ENCODE measurements at regions not wholly inside any gene's neighbourhood (a gene's known extent, or its start where the extent isn't known, plus 50 kb on each side); places are given as distances from the start of the nearest gene placed in this dataset.
A peak's percentile ranks its signal among the peaks of the same experiment; 100 is the strongest.

DNA sequence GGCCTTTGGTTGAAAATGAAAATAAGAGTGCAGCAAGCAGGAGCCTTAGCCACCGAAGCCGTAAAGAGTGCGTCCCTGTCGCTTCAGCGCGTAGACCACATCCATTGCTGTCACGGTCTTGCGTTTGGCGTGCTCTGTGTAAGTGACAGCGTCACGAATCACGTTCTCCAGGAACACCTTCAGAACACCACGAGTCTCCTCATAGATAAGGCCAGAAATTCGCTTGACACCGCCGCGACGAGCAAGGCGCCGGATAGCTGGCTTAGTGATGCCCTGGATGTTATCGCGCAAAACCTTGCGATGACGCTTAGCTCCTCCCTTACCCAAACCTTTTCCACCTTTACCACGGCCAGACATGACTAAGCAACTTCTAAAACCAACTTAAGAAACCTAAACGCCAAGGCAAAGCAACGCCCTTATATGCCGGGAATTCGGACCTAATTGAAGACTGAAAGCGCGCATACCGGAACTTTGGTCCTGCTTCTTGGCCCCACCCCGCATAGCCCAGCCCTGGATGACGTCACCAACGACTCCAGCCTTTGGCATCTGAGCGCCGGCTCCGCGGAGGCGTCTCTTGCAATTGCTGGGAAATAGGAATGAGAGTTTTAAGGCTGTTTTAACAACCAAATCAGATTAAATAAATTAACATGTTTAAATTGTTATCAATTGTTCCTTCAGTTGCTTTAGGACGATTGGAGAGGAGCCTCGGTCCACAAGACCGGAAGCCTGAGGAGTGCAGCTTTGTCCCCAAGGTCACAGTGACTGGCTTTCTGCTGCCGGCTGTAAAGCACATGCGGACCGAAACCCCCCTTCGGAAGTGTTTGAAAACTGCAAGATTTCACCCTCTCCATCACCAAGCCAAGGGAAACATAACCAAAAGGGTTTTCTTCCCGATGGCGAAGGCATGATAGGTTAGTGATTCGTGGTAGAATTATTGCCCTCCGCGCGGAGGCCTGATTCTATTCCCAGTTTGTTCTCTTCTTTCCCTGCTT is 79.6 kb upstream of the BTN3A2 start:
- no peaks in the 10 kb centered on the region for H3K27me3 Mint-ChIP-seq
- peak; percentile 91 for ATAC-seq
- peaks cover 33% of the 10 kb centered on the region for H3K4me1 Mint-ChIP-seq
- H3K27ac Mint-ChIP-seq, result peak overlapping the region; percentile 94 to 100
- DNase-seq, result peak; percentile 95 to 97
- peaks cover 0 to 14% of the 10 kb centered on the region in 2 donors for H3K9me3 Mint-ChIP-seq
- peak overlapping the region; percentile 82 to 91 for H3K4me3 Mint-ChIP-seq

- DNase-seq (peak; percentile 74 to 81), ATAC-seq (no peak)
- H3K4me1 Mint-ChIP-seq, result peaks cover 25% of the 10 kb centered on the region
- H3K27ac Mint-ChIP-seq, result peak overlapping the region; percentile 94 to 100
- peak overlapping the region; percentile 82 to 91 for H3K4me3 Mint-ChIP-seq
- H3K27me3 Mint-ChIP-seq, result no peaks in the 10 kb centered on the region
- peaks cover 0 to 14% of the 10 kb centered on the region in 2 donors for H3K9me3 Mint-ChIP-seq
These were observed 78.7 kb upstream of the BTN3A2 start for GRCh38 chr6:26286168-26286877.

GRCh38 chr6:26288155-26288554 is 76.8 kb upstream of the BTN3A2 start:
- Mint-ChIP-seq H3K27me3 (no peaks in the 10 kb centered on the region), H3K9me3 (peaks cover 0 to 14% of the 10 kb centered on the region in 2 donors), H3K4me3 (no peak overlapping the region), H3K4me1 (peaks cover 27% of the 10 kb centered on the region), H3K27ac (no peak overlapping the region)
- no peak for ATAC-seq
- no peak for DNase-seq

DNA sequence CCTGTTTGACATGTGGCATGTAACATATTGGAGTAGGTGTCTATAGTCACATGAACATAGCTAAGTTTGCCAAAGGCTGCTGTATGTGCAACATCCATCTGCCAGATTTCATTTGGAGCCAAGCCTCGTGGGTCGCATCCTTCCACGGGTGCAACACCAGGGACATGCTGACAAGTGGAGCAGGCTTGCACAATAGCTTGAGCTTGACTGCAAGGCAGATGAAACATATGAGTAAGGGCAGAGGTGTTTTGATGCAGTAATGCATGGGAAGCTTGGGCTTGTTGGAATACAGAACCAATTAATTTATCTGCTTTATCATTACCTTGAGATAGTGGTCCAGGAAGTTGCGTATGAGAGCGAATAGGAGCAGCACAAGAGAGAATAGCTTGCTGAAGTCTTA is 74.1 kb upstream of the BTN3A2 start:
- no peaks in the 10 kb centered on the region for H3K27me3 Mint-ChIP-seq
- no peak overlapping the region for H3K4me3 Mint-ChIP-seq
- no peak for DNase-seq
- peaks cover 26% of the 10 kb centered on the region for H3K4me1 Mint-ChIP-seq
- H3K27ac Mint-ChIP-seq, result no peak overlapping the region
- ATAC-seq, result no peak
- peaks cover 0 to 14% of the 10 kb centered on the region in 2 donors for H3K9me3 Mint-ChIP-seq

- H3K9me3 Mint-ChIP-seq, result peaks cover 0 to 7% of the 10 kb centered on the region in 2 donors
- no peak overlapping the region for H3K4me3 Mint-ChIP-seq
- DNase-seq (no peak), ATAC-seq (no peak)
- no peaks in the 10 kb centered on the region for H3K27me3 Mint-ChIP-seq
- peaks cover 31% of the 10 kb centered on the region for H3K4me1 Mint-ChIP-seq
- H3K27ac Mint-ChIP-seq, result no peak overlapping the region
These were observed 72.3 kb upstream of the BTN3A2 start for GRCh38 chr6:26292709-26293108.

DNA sequence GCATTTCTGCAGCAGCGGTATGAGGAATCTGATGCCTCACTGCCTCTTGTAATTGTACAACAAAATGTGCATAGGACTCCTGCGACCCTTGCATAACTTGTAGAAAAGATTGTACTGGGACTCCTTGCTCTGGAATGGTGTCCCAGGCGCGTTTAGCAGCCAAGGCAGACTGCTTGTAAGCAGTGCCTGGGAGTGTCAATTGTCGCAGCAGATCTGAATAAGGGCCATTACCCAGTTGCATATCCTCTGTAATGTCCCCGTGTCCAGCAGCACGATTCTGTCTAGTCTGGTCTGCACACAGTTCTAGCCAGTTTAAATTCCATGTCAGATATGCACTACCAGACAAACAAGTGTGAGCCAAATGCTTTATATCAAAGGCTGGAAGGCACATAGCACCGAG is 70.7 kb upstream of the BTN3A2 start:
- H3K4me3 Mint-ChIP-seq, result no peak overlapping the region
- H3K27ac Mint-ChIP-seq, result no peak overlapping the region
- H3K9me3 Mint-ChIP-seq, result no peaks in the 10 kb centered on the region
- no peak for ATAC-seq
- DNase-seq, result no peak
- peaks cover 31% of the 10 kb centered on the region for H3K4me1 Mint-ChIP-seq
- H3K27me3 Mint-ChIP-seq, result no peaks in the 10 kb centered on the region

- ATAC-seq (peak; percentile 45), DNase-seq (no peak)
- Mint-ChIP-seq H3K27me3 (no peaks in the 10 kb centered on the region), H3K4me3 (peak overlapping the region; percentile 5 to 35), H3K27ac (peak overlapping the region in 1 of 2 donors; percentile 55), H3K9me3 (no peaks in the 10 kb centered on the region), H3K4me1 (peaks cover 43% of the 10 kb centered on the region)
These were observed 69.1 kb upstream of the BTN3A2 start for GRCh38 chr6:26295691-26296555.

- no peaks in the 10 kb centered on the region for H3K9me3 Mint-ChIP-seq
- H3K4me1 Mint-ChIP-seq, result peaks cover 49% of the 10 kb centered on the region
- ATAC-seq, result no peak
- no peaks in the 10 kb centered on the region for H3K27me3 Mint-ChIP-seq
- DNase-seq, result no peak
- no peak overlapping the region for H3K27ac Mint-ChIP-seq
- H3K4me3 Mint-ChIP-seq, result no peak overlapping the region
These were observed 68.5 kb upstream of the BTN3A2 start for GRCh38 chr6:26296556-26296856.

- Mint-ChIP-seq H3K27me3 (no peaks in the 10 kb centered on the region), H3K4me1 (peaks cover 53% of the 10 kb centered on the region), H3K9me3 (no peaks in the 10 kb centered on the region), H3K27ac (no peak overlapping the region), H3K4me3 (no peak overlapping the region)
- ATAC-seq, result no peak
- no peak for DNase-seq
These were observed 67.9 kb upstream of the BTN3A2 start for GRCh38 chr6:26296857-26297648.

DNA sequence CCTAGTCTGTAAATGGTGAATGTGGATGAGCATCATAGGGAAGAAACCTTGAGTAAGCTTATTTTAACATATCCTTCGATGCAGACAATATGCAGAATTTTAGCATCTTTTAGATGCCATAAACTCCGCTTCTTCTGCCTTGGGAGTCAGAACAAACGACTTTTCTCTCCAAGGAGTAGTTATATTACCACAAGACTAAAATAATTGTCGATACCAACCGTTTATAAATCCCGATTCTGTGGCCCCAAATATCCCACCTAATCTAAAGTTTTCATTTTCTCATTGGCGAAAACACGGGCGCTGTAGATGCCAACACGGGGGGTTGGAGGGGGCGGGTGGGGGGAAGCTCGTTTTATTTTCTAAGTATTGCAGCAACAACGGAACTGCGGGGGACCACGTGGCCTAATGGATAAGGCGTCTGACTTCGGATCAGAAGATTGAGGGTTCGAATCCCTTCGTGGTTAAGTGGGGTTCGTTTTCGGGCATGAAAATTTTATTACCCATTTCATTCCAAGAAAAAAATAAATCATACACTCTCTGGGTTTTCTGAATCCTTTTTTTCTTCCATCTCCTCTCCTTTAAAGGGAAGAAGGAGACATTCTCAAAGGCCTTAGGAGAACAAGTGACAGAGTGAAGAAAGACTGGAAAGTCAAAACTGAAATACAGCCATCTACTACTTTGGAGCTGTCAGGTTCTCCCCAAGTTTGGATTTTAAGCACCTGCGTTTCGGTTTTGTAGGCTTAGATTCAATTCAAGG is 65.5 kb upstream of the BTN3A2 start:
- Mint-ChIP-seq H3K9me3 (no peaks in the 10 kb centered on the region), H3K27ac (peak overlapping the region in 1 of 2 donors; percentile 42), H3K27me3 (no peaks in the 10 kb centered on the region), H3K4me1 (peaks cover 63% of the 10 kb centered on the region), H3K4me3 (no peak overlapping the region)
- peak in 1 of 2 donors; percentile 23 for DNase-seq
- ATAC-seq, result no peak

- no peaks in the 10 kb centered on the region for H3K9me3 Mint-ChIP-seq
- H3K27ac Mint-ChIP-seq, result no peak overlapping the region
- ATAC-seq, result no peak
- no peak for DNase-seq
- H3K4me1 Mint-ChIP-seq, result peaks cover 68% of the 10 kb centered on the region
- no peak overlapping the region for H3K4me3 Mint-ChIP-seq
- no peaks in the 10 kb centered on the region for H3K27me3 Mint-ChIP-seq
These were observed 65.0 kb upstream of the BTN3A2 start for GRCh38 chr6:26300043-26300331.

DNA sequence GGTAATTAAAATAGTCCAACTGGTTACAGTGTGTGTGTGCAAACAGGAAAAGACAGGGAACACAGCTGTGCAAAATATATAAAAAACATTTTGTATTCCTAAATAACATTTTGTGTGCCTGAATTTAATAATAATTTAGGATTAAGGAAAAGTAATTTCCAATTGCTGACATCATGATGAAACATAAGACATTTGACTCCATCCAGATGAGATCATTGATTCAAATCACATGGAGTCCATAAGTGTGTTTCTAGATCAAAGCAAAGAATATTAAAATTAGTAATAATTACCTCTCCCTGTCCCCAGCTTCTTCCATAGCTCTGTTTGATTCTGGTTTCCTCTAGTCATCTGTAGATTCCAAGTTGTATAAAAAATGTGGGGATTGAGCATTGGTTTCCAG is 64.6 kb upstream of the BTN3A2 start:
- Mint-ChIP-seq H3K4me3 (peak overlapping the region; percentile 55 to 74), H3K27ac (peak overlapping the region; percentile 93 to 98), H3K4me1 (peaks cover 71% of the 10 kb centered on the region), H3K9me3 (no peaks in the 10 kb centered on the region), H3K27me3 (no peaks in the 10 kb centered on the region)
- no peak for DNase-seq
- ATAC-seq, result no peak

DNA sequence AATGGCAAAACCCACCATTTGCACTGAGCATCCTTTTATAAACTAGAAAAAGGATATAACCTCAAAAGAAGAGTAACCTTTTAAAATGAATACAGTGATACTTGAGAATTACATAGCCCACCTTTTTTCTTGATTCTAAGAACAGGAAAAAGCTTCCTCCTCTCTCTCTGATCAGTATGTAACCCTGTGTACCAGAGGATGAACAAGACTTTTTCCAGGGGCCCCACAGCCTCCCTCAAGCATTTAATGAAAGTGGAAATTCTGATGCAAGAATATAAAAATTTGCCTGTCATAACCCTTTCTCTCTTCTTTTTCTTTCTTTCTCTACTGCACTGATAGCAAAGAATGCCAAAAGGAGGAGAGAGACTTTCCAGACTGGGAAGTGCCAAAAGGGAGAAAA is 64.2 kb upstream of the BTN3A2 start:
- Mint-ChIP-seq H3K27me3 (no peaks in the 10 kb centered on the region), H3K27ac (peak overlapping the region; percentile 93 to 98), H3K4me3 (peak overlapping the region; percentile 55 to 74), H3K4me1 (peaks cover 71% of the 10 kb centered on the region), H3K9me3 (no peaks in the 10 kb centered on the region)
- ATAC-seq, result peak; percentile 39
- peak in 1 of 2 donors; percentile 34 for DNase-seq

- Mint-ChIP-seq H3K27ac (peak overlapping the region; percentile 80 to 93), H3K9me3 (no peaks in the 10 kb centered on the region), H3K27me3 (no peaks in the 10 kb centered on the region), H3K4me1 (peaks cover 65% of the 10 kb centered on the region), H3K4me3 (peak overlapping the region; percentile 47 to 55)
- DNase-seq (no peak), ATAC-seq (peak; percentile 38)
These were observed 63.4 kb upstream of the BTN3A2 start for GRCh38 chr6:26301638-26302037.
